CD4-positive, alpha-beta T cell (primary cell): ENCODE measurements at regions not wholly inside any gene's neighbourhood (a gene's known extent, or its start where the extent isn't known, plus 50 kb on each side); places are given as distances from the start of the nearest gene placed in this dataset.

Experiments used
- ATAC-seq: fragments of 200-7000 bp; cut with Tn5 transposase; one replicate; pipeline ENCODE4 v1.10.0; 2022; ENCODE audit warnings: mild to moderate bottlenecking; ENCODE audit not compliant: poor library complexity
- CTCF ChIA-PET: fragments of 350-600 bp; sonication (Branson Sonifier 250); formaldehyde crosslinking; loops from one replicate; lab custom pipeline; 2021; ENCODE audit warnings: antibody characterized with exemption, inconsistent platforms; lab: Charles Lee
- POLR2A ChIA-PET: fragments of 350-600 bp; sonication (Branson Sonifier 250); formaldehyde crosslinking; loops from one replicate; lab custom pipeline; 2021; ENCODE audit warnings: antibody characterized with exemption, inconsistent platforms; lab: Charles Lee
- DNase-seq, 14 experiments: peaks; one replicate each; pipeline ENCODE4 v3.0.0-alpha.2; 2013 to 2020; ENCODE audit warnings: mixed read lengths in 2 of 14
- H3K27ac ChIP-seq, 2 donors: one replicate each; pipeline versions ENCODE4 v1.5.1 to v1.7.0; 2013; ENCODE audit warnings: low read length in 2 of 2, low read depth in 1 of 2, mild to moderate bottlenecking in 1 of 2
- H3K27me3 ChIP-seq, 2 experiments: 1 replicate in 1 of 2; 2 replicates in 1 of 2; pipeline versions ENCODE4 v1.6.1 to v1.7.0; 2013; ENCODE audit warnings: low read length in 2 of 2, control low read depth in 1 of 2, mild to moderate bottlenecking in 1 of 2, moderate library complexity in 1 of 2; ENCODE audit not compliant: insufficient read depth in 2 of 2, control insufficient read depth in 1 of 2
- H3K36me3 ChIP-seq: one replicate; pipeline ENCODE4 v1.6.1; 2013; ENCODE audit warnings: low read length, control low read depth; ENCODE audit not compliant: insufficient read depth
- H3K4me1 ChIP-seq: one replicate; pipeline ENCODE4 v1.6.1; 2013; ENCODE audit warnings: low read length, control low read depth; ENCODE audit not compliant: insufficient read depth
- H3K4me3 ChIP-seq: one replicate; pipeline ENCODE4 v1.5.1; 2013; ENCODE audit warnings: mild to moderate bottlenecking, low read length, moderate library complexity
- H3K9me3 ChIP-seq, 2 experiments: 1 replicate in 1 of 2; 2 replicates in 1 of 2; pipeline versions ENCODE4 v1.6.1 to v1.7.0; 2013; ENCODE audit warnings: low read length in 2 of 2, mild to moderate bottlenecking in 2 of 2, control low read depth in 1 of 2, moderate library complexity in 1 of 2; ENCODE audit not compliant: control insufficient read depth in 1 of 2, insufficient read depth in 1 of 2
- H3K27ac Mint-ChIP-seq: one replicate; pipeline ENCODE4 v1.8.0; 2020; ENCODE audit warnings: mixed read lengths
- H3K27me3 Mint-ChIP-seq: one replicate; pipeline ENCODE4 v1.8.0; 2021; ENCODE audit warnings: mixed read lengths
- H3K36me3 Mint-ChIP-seq: one replicate; pipeline ENCODE4 v1.8.0; 2021; ENCODE audit warnings: low read depth, mixed read lengths
- H3K4me1 Mint-ChIP-seq: one replicate; pipeline ENCODE4 v1.8.0; 2021; ENCODE audit warnings: low read depth, mixed read lengths
- H3K4me3 Mint-ChIP-seq: one replicate; pipeline ENCODE4 v1.8.0; 2020; ENCODE audit warnings: mild to moderate bottlenecking, mixed read lengths
- H3K9me3 Mint-ChIP-seq: one replicate; pipeline ENCODE4 v1.8.0; 2020; ENCODE audit warnings: mixed read lengths
- CTCF ChIP-seq: fragments of 200-600 bp; IDR thresholded peaks from one replicate; pipeline ENCODE4 v1.8.0; 2022; ENCODE audit warnings: antibody characterized with exemption, mild to moderate bottlenecking
- intact Hi-C, 2 experiments: fragments of 100-400 bp; cut with DNase I in 1 of 2; cut with micrococcal nuclease in 1 of 2; formaldehyde crosslinking; loops; one replicate each; pipeline versions ENCODE4 v1.15.1 to v1.9.0; 2023 to 2025; cut with DNase I, micrococcal nuclease

- Mint-ChIP-seq H3K9me3 (no peaks in the 10 kb centered on the region), H3K27ac (no peak overlapping the region), H3K27me3 (peaks cover 4% of the 10 kb centered on the region), H3K4me3 (no peak overlapping the region), H3K36me3 (no peaks in the 10 kb centered on the region), H3K4me1 (peaks cover 9% of the 10 kb centered on the region)
- intact Hi-C loops = no loop called here
- H3K9me3 ChIP-seq = no peaks in the 10 kb centered on the region
- H3K27ac ChIP-seq = no peak overlapping the region
- POLR2A ChIA-PET = interaction anchor here (0.6 kb wide), 1 partner anchor 9 kb away, joined by 3 read pairs; no protein-coding TSS in a partner anchor
- ATAC-seq (no peak), DNase-seq (no peak)
- H3K4me3 ChIP-seq = no peak overlapping the region
- no peak for TF ChIP-seq CTCF
- CTCF ChIA-PET = no interaction called here
- H3K36me3 ChIP-seq = no peaks in the 10 kb centered on the region
- no peaks in the 10 kb centered on the region for H3K27me3 ChIP-seq
- H3K4me1 ChIP-seq = peaks cover 3% of the 10 kb centered on the region
Measured at GRCh38 chr1:200311256-200311655, 98.6 kb downstream of the ZNF281 start.

- ChIA-PET CTCF (no interaction called here), POLR2A (interaction anchor here (0.6 kb wide), 1 partner anchor 9 kb away, joined by 3 read pairs; no protein-coding TSS in a partner anchor)
- H3K4me1 ChIP-seq = peaks cover 3% of the 10 kb centered on the region
- ATAC-seq = no peak
- H3K9me3 ChIP-seq = no peaks in the 10 kb centered on the region
- Mint-ChIP-seq H3K27me3 (peaks cover 4% of the 10 kb centered on the region), H3K9me3 (no peaks in the 10 kb centered on the region), H3K4me1 (peaks cover 9% of the 10 kb centered on the region), H3K4me3 (no peak overlapping the region), H3K27ac (no peak overlapping the region), H3K36me3 (no peaks in the 10 kb centered on the region)
- intact Hi-C loops = no loop called here
- TF ChIP-seq CTCF = no peak
- H3K4me3 ChIP-seq = no peak overlapping the region
- H3K27ac ChIP-seq = no peak overlapping the region
- no peaks in the 10 kb centered on the region for H3K27me3 ChIP-seq
- no peak for DNase-seq
- no peaks in the 10 kb centered on the region for H3K36me3 ChIP-seq
Measured at GRCh38 chr1:200310824-200311223, 99.0 kb downstream of the ZNF281 start.

DNA sequence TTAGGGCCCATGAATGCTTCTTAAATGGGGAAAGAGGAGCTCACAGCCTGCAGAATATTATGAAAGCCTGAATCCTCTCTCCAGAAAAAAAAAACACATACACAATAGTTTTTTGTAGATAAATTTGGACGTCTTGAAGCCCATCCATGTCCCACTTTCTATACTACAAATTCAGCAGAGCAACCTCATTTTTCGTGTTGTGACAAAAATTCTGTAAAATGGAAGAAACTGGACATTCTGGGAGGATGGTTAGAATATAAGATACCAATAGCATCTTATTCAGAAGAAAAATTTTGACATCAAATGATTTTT, 102.1 kb downstream of the ZNF281 start:
- no peak for ATAC-seq
- POLR2A ChIA-PET = interaction anchor here (1.9 kb wide), 1 partner anchor 154 kb away, joined by 4 read pairs; no protein-coding TSS in a partner anchor
- H3K4me1 Mint-ChIP-seq = peaks cover 18% of the 10 kb centered on the region

More for the DNA sequence above, 102.1 kb downstream of the ZNF281 start:
- no peaks in the 10 kb centered on the region for H3K36me3 ChIP-seq
- H3K27me3 ChIP-seq = no peaks in the 10 kb centered on the region
- DNase-seq = no peak
- no peaks in the 10 kb centered on the region for H3K9me3 ChIP-seq
- Mint-ChIP-seq H3K27me3 (no peaks in the 10 kb centered on the region), H3K9me3 (no peaks in the 10 kb centered on the region), H3K36me3 (no peaks in the 10 kb centered on the region), H3K4me3 (no peak overlapping the region), H3K27ac (no peak overlapping the region)
- intact Hi-C loops = loop anchor here (2.0 to 10.0 kb wide), 5 partner anchors 97 to 619 kb away; partner anchors contain the start of gene ZNF281 (in 1 of the 2)
- peak; percentile 49 for TF ChIP-seq CTCF
- H3K4me3 ChIP-seq = no peak overlapping the region
- H3K27ac ChIP-seq = no peak overlapping the region
- CTCF ChIA-PET = interaction anchor here (1.4 to 1.6 kb wide), 2 partner anchors 28 to 104 kb away, joined by 3 read pairs; no protein-coding TSS in a partner anchor
- peaks cover 6% of the 10 kb centered on the region for H3K4me1 ChIP-seq
